ENCODE measurements at regions not wholly inside any gene's neighbourhood (a gene's known extent, or its start where the extent isn't known, plus 50 kb on each side); places are given as distances from the start of the nearest gene placed in this dataset.

GRCh38 chr2:128773641-128774319 lies 455.1 kb upstream of the HS6ST1 start:
- no peak for DNase-seq

- no peak for DNase-seq
Measured at GRCh38 chr2:128774320-128775216, 455.9 kb upstream of the HS6ST1 start.

GRCh38 chr2:128775217-128775913 lies 456.7 kb upstream of the HS6ST1 start:
- DNase-seq = no peak

GRCh38 chr2:128775914-128776285 lies 457.2 kb upstream of the HS6ST1 start:
- no peak for DNase-seq

GRCh38 chr2:128776461-128777195 lies 458.0 kb upstream of the HS6ST1 start:
- no peak for DNase-seq

GRCh38 chr2:128777196-128778035 lies 458.7 kb upstream of the HS6ST1 start:
- DNase-seq = no peak

GRCh38 chr2:128778843-128779242 lies 460.2 kb upstream of the HS6ST1 start:
- no peak for DNase-seq

- DNase-seq = no peak
Measured at GRCh38 chr2:128779301-128780095, 460.8 kb upstream of the HS6ST1 start.

- no peak for DNase-seq
Measured at GRCh38 chr2:128780434-128781080, 461.9 kb upstream of the HS6ST1 start.

- no peak for DNase-seq
Measured at GRCh38 chr2:128781166-128781565, 462.5 kb upstream of the HS6ST1 start.

- no peak for DNase-seq
Measured at GRCh38 chr2:128781585-128782385, 463.1 kb upstream of the HS6ST1 start.

- DNase-seq = no peak
Measured at GRCh38 chr2:128782411-128783192, 463.9 kb upstream of the HS6ST1 start.

- no peak for DNase-seq
Measured at GRCh38 chr2:128783193-128783671, 464.6 kb upstream of the HS6ST1 start.

- DNase-seq = no peak
Measured at GRCh38 chr2:128783896-128784295, 465.2 kb upstream of the HS6ST1 start.

GRCh38 chr2:128784626-128785306 lies 466.1 kb upstream of the HS6ST1 start:
- no peak for DNase-seq

GRCh38 chr2:128786316-128786715 lies 467.6 kb upstream of the HS6ST1 start:
- DNase-seq = no peak

GRCh38 chr2:128786741-128787478 lies 468.2 kb upstream of the HS6ST1 start:
- DNase-seq = no peak

All from AML-193 (cell line).